ENCODE measurements at regions not wholly inside any gene's neighbourhood (a gene's known extent, or its start where the extent isn't known, plus 50 kb on each side); places are given as distances from the start of the nearest gene placed in this dataset.
A peak's percentile ranks its signal among the peaks of the same experiment; 100 is the strongest.

DNA sequence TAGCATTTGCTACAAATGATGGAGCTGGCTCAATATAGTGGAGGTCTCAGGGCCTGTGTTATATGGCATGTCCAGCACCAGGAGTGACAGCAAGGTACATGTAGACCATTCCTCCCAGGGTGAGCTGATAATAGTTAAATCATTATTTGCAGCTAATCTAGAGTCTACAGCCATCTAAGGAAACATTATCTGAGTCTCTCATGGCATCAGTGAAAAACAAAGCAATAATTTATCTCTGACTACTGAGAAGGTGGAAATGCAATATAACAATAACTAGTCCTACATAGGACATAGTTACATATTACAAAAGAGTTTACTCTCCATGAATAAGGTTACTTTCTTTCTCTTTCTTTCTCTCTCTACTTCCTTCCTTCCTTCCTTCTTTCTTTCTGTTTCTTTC is 143.4 kb upstream of the KCNK2 start:
- no peaks in the 10 kb centered on the region for H3K4me1 Mint-ChIP-seq (ENCODE audit: low read depth, unreplicated experiment)

DNA sequence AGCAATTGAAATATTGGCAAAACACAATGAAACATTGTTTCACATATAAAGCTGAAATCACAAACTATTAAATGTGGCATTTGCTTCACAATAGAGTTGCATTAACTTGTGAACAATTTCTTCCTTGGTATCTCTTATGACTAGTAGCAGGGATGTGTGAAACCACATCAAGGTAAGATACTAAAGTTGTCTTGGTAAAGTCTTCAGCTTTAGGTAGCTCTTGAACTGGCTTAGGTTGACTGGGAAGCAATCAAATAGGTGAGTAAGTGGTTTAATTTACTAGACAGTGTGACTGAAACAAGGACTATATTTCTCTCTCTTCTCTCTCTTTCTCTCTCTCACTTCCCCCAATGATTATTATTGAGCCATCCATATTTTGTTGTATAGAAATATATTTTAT is 141.5 kb upstream of the KCNK2 start:
- Mint-ChIP-seq H3K9me3 (ENCODE audit: unreplicated experiment) (no peaks in the 10 kb centered on the region), H3K27ac (ENCODE audit: unreplicated experiment) (no peak overlapping the region), H3K36me3 (ENCODE audit: unreplicated experiment) (no peaks in the 10 kb centered on the region), H3K27me3 (ENCODE audit: unreplicated experiment) (no peaks in the 10 kb centered on the region), H3K4me3 (ENCODE audit: unreplicated experiment) (no peak overlapping the region), H3K4me1 (ENCODE audit: low read depth, unreplicated experiment) (no peaks in the 10 kb centered on the region)
- no peak for TF ChIP-seq CTCF (IDR thresholded peaks at IDR 0.05; ENCODE audit: partially characterized antibody, unreplicated experiment)
- no peak for DNase-seq

More for the DNA sequence above, 143.4 kb upstream of the KCNK2 start:
- Mint-ChIP-seq H3K27me3 (ENCODE audit: unreplicated experiment) (no peaks in the 10 kb centered on the region), H3K27ac (ENCODE audit: unreplicated experiment) (no peak overlapping the region), H3K36me3 (ENCODE audit: unreplicated experiment) (no peaks in the 10 kb centered on the region), H3K4me3 (ENCODE audit: unreplicated experiment) (no peak overlapping the region), H3K9me3 (ENCODE audit: unreplicated experiment) (no peaks in the 10 kb centered on the region)
- no peak for DNase-seq
- TF ChIP-seq CTCF (IDR thresholded peaks at IDR 0.05; ENCODE audit: partially characterized antibody, unreplicated experiment), result no peak

- H3K4me1 Mint-ChIP-seq (ENCODE audit: low read depth, unreplicated experiment), result no peaks in the 10 kb centered on the region
- no peak for DNase-seq
- no peak overlapping the region for H3K4me3 Mint-ChIP-seq (ENCODE audit: unreplicated experiment)
- H3K36me3 Mint-ChIP-seq (ENCODE audit: unreplicated experiment), result no peaks in the 10 kb centered on the region
- H3K27ac Mint-ChIP-seq (ENCODE audit: unreplicated experiment), result no peak overlapping the region
- no peaks in the 10 kb centered on the region for H3K27me3 Mint-ChIP-seq (ENCODE audit: unreplicated experiment)
- no peak for TF ChIP-seq CTCF (IDR thresholded peaks at IDR 0.05; ENCODE audit: partially characterized antibody, unreplicated experiment)
- H3K9me3 Mint-ChIP-seq (ENCODE audit: unreplicated experiment), result no peaks in the 10 kb centered on the region
These were observed 139.5 kb upstream of the KCNK2 start for GRCh38 chr1:214943054-214943453.

DNA sequence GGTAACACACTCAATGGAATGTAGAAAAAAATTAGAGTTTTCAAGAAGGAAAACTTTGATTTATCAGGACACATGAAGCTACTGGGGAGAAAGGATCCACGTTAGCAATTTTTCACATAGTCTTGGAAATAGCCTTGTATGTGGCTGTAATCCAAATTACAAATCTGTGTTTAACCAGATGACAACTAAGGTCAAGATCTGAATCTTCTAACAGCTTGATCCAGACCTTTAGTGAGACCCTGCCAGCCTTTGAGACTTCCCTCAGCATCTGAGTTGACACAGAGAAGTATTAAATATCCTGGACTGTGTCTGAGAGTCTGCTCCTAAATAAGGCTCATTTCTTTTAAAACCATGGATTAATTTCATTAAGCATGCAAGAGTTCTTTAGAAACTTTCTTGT is 135.9 kb upstream of the KCNK2 start:
- TF ChIP-seq CTCF (IDR thresholded peaks at IDR 0.05; ENCODE audit: partially characterized antibody, unreplicated experiment), result no peak
- no peak for DNase-seq
- H3K27me3 Mint-ChIP-seq (ENCODE audit: unreplicated experiment), result no peaks in the 10 kb centered on the region
- H3K4me3 Mint-ChIP-seq (ENCODE audit: unreplicated experiment), result no peak overlapping the region
- no peaks in the 10 kb centered on the region for H3K9me3 Mint-ChIP-seq (ENCODE audit: unreplicated experiment)
- no peaks in the 10 kb centered on the region for H3K4me1 Mint-ChIP-seq (ENCODE audit: low read depth, unreplicated experiment)
- H3K27ac Mint-ChIP-seq (ENCODE audit: unreplicated experiment), result no peak overlapping the region
- H3K36me3 Mint-ChIP-seq (ENCODE audit: unreplicated experiment), result no peaks in the 10 kb centered on the region

DNA sequence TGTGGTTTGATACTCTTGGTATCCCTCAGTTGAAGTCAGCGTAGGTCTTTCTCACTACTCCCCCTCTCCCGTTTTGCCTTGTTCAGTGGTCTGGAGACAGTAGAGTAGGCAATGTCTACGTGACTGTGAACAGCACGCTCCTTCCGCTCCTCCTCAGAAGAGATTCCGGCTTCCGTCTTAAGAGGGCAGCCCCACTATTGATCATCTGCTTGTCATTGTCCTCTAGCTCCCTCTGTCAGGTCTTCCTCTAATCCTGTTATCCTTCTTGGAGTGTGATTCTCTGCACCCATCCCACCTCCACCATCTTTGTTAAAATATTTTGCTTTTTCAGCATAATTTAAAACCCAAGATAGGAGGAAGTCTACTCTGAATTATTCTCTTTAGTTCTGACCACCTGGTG is 129.9 kb upstream of the KCNK2 start:
- TF ChIP-seq CTCF (IDR thresholded peaks at IDR 0.05; ENCODE audit: partially characterized antibody, unreplicated experiment), result peak; percentile 37
- Mint-ChIP-seq H3K4me3 (ENCODE audit: unreplicated experiment) (no peak overlapping the region), H3K9me3 (ENCODE audit: unreplicated experiment) (no peaks in the 10 kb centered on the region), H3K27ac (ENCODE audit: unreplicated experiment) (no peak overlapping the region), H3K27me3 (ENCODE audit: unreplicated experiment) (peaks cover 5% of the 10 kb centered on the region), H3K4me1 (ENCODE audit: low read depth, unreplicated experiment) (peaks cover 1% of the 10 kb centered on the region), H3K36me3 (ENCODE audit: unreplicated experiment) (no peaks in the 10 kb centered on the region)
- DNase-seq, result no peak

Data from glutamatergic neuron (in vitro differentiated cells).